ENCODE measurements at regions not wholly inside any gene's neighbourhood (a gene's known extent, or its start where the extent isn't known, plus 50 kb on each side); places are given as distances from the start of the nearest gene placed in this dataset.

DNA sequence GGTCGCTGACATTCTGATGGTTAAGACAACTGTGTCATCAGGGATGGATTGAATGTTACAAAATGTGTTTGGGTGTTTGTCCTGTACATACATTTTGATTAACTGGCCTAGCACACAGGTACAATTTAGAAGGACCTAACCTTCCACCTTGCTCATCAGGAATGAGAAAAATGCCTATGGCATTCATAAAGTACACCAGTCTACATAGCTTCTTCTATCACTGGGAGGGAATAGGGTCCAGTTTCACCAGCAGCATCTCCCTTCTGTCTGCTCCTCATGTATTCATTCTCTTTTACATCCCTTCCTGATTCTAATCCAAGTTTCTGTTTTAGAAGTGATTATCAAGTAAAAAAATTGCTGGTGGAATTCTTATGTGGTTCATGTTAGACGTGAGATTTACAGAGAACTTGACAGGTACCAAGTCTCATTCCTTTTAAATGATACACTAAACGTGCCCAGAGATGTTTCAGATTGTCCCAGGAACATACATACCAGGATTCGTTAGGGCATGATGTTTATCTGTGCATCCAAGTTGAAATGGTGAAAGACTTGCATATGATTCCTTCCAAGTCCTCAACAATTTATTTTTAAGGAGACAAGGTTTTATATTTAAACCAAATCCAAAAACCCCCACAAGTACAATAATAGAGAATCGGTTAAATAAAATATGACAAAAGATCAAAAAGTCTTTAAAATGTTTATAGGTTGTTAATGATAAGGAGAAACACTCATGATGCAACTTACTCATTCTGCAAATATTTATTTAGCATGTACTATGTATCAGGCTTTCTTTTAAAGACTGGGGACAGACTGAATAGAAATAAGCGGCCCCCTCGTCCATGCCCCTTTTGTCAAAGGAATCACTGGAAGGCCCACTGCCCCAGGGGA, 359.1 kb downstream of the ZNF674 start:
- TF ChIP-seq POLR2AphosphoS5 (IDR thresholded peaks at IDR 0.05; ENCODE audit: insufficient read depth, low read depth, low read length) (no peak), POLR2A (IDR thresholded peaks at IDR 0.05; ENCODE audit: low read depth, low read length) (no peak), EZH2 (IDR thresholded peaks at IDR 0.05; ENCODE audit: borderline replicate concordance, low read depth, low read length, severe bottlenecking) (no peak), GATA2 (IDR thresholded peaks at IDR 0.05; ENCODE audit: insufficient read depth, insufficient read length, low read depth, low read length) (no peak), JUN (IDR thresholded peaks at IDR 0.05; ENCODE audit: borderline replicate concordance, insufficient read depth, insufficient read length, low read depth) (no peak), MYC (IDR thresholded peaks at IDR 0.05; ENCODE audit: low read depth, low read length) (no peak), FOS (IDR thresholded peaks at IDR 0.05; ENCODE audit: borderline replicate concordance, insufficient read depth, low read length) (no peak)
- TF ChIP-seq, protein P1, sequence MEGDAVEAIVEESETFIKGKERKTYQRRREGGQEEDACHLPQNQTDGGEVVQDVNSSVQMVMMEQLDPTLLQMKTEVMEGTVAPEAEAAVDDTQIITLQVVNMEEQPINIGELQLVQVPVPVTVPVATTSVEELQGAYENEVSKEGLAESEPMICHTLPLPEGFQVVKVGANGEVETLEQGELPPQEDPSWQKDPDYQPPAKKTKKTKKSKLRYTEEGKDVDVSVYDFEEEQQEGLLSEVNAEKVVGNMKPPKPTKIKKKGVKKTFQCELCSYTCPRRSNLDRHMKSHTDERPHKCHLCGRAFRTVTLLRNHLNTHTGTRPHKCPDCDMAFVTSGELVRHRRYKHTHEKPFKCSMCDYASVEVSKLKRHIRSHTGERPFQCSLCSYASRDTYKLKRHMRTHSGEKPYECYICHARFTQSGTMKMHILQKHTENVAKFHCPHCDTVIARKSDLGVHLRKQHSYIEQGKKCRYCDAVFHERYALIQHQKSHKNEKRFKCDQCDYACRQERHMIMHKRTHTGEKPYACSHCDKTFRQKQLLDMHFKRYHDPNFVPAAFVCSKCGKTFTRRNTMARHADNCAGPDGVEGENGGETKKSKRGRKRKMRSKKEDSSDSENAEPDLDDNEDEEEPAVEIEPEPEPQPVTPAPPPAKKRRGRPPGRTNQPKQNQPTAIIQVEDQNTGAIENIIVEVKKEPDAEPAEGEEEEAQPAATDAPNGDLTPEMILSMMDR (IDR thresholded peaks at IDR 0.05; ENCODE audit: extremely low read depth in 1 of 2, insufficient read depth in 1 of 2, low read depth in 1 of 2, low read length in 2 of 2): no peak
- TF ChIP-seq, protein P2, sequence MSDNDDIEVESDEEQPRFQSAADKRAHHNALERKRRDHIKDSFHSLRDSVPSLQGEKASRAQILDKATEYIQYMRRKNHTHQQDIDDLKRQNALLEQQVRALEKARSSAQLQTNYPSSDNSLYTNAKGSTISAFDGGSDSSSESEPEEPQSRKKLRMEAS (IDR thresholded peaks at IDR 0.05; ENCODE audit: insufficient read depth, insufficient read length): no peak
